Adrenal gland (tissue), 9 donors: ENCODE measurements at regions not wholly inside any gene's neighbourhood (a gene's known extent, or its start where the extent isn't known, plus 50 kb on each side); places are given as distances from the start of the nearest gene placed in this dataset.

Experiments used
- DNase-seq, 7 donors: peaks; one replicate each; pipeline ENCODE4 v3.0.0-alpha.2; 2019 to 2020
- H3K27ac ChIP-seq, 5 donors: fragments of 200-600 bp; sonication (generic) in 4 of 5; 1 replicate in 3 of 5; 2 replicates in 2 of 5; pipeline versions ENCODE4 v1.5.1 to v1.8.0; 2016 to 2020; ENCODE audit warnings: mild to moderate bottlenecking in 1 of 5
- H3K27me3 ChIP-seq: fragments of 200-600 bp; 2 replicates; pipeline ENCODE4 v1.8.0; 2021
- H3K36me3 ChIP-seq, 2 donors: fragments of 200-600 bp; replicated peaks in 1 of 2; 1 replicate in 1 of 2; 2 replicates in 1 of 2; pipeline versions ENCODE4 v1.5.1 to v1.8.0; 2018 to 2022
- H3K4me1 ChIP-seq, 2 donors: fragments of 200-600 bp; replicated peaks in 1 of 2; 1 replicate in 1 of 2; 2 replicates in 1 of 2; pipeline versions ENCODE4 v1.5.1 to v1.8.0; 2018 to 2021
- H3K4me3 ChIP-seq, 4 donors: fragments of 200-600 bp; sonication (generic) in 3 of 4; one replicate each; pipeline ENCODE4 v1.5.1; 2016 to 2018
- H3K9me3 ChIP-seq, 3 donors: fragments of 200-600 bp; sonication (generic) in 1 of 3; replicated peaks in 1 of 3; 1 replicate in 2 of 3; 2 replicates in 1 of 3; pipeline versions ENCODE4 v1.5.1 to v1.8.0; 2016 to 2021
- CTCF ChIP-seq, 6 experiments: fragments of 450-650 bp in 4 of 6; fragments of 200-600 bp in 2 of 6; sonication (generic) in 1 of 6; IDR thresholded peaks; 1 replicate in 5 of 6; 2 replicates in 1 of 6; pipeline versions ENCODE4 v1.5.1 to v1.8.0; 2016 to 2021; ENCODE audit warnings: antibody characterized with exemption in 6 of 6, mild to moderate bottlenecking in 2 of 6, moderate library complexity in 1 of 6
- POLR2A ChIP-seq, 2 donors: fragments of 450-650 bp; IDR thresholded peaks; one replicate each; pipeline ENCODE4 v1.6.1; 2017; ENCODE audit warnings: antibody characterized with exemption in 2 of 2, mild to moderate bottlenecking in 2 of 2, moderate library complexity in 1 of 2
- WGBS, 4 donors: extraction: QIAGEN DNeasy Blood & Tissue Kit in 2 of 4; methylation state at CpG; one replicate each; pipeline versions ENCODE4 v1.1.5 to v1.1.7; 2013 to 2017; 5-methylcytosine and 5-hydroxymethylcytosine counted together
- intact Hi-C, 2 donors: fragments of 100-400 bp; cut with DNase I; formaldehyde crosslinking; loops; one replicate each; pipeline versions ENCODE4 v1.14.1 to v1.15.0; 2022 to 2023
- donor health status: healthy with polysubstance abuse.
- donor health status: Bipolar disorder and iron deficiency.
- donor health status: DM: yes; HTN: yes; CAD: no.
- donor health status: DM: no; HTN: no; CAD: no.
- donor health status: DM: no; HTN: no; CAD: no.

- Histone ChIP-seq H3K4me3 (no peak overlapping the region), H3K9me3 (no peaks in the 10 kb centered on the region), H3K27me3 (no peaks in the 10 kb centered on the region), H3K27ac (no peak overlapping the region), H3K36me3 (no peaks in the 10 kb centered on the region), H3K4me1 (no peaks in the 10 kb centered on the region)
- DNase-seq = no peak
- no peak for TF ChIP-seq CTCF (IDR thresholded peaks at IDR 0.05)
- no peak for TF ChIP-seq POLR2A (IDR thresholded peaks at IDR 0.05)
- WGBS, 4 donors = 53 to 70% (median 57%) methylated on average over 3 to 5 of the region's 5 CpGs
- intact Hi-C loops = no loop called here
These were observed 134.8 kb downstream of the CMPK2 start for GRCh38 chr2:6730649-6731532.

GRCh38 chr2:6739547-6739946 lies 126.2 kb downstream of the CMPK2 start:
- intact Hi-C loops = no loop called here
- TF ChIP-seq CTCF (IDR thresholded peaks at IDR 0.05) = no peak
- TF ChIP-seq POLR2A (IDR thresholded peaks at IDR 0.05) = no peak

GRCh38 chr2:6741229-6741628 lies 124.5 kb downstream of the CMPK2 start:
- H3K4me3 ChIP-seq = no peak overlapping the region
- no peak for TF ChIP-seq POLR2A (IDR thresholded peaks at IDR 0.05)
- no peak for TF ChIP-seq CTCF (IDR thresholded peaks at IDR 0.05)
- no peaks in the 10 kb centered on the region for H3K4me1 ChIP-seq
- H3K9me3 ChIP-seq = no peaks in the 10 kb centered on the region
- no peak for DNase-seq
- no peaks in the 10 kb centered on the region for H3K27me3 ChIP-seq
- intact Hi-C loops = no loop called here
- WGBS, 4 donors = 73 to 90% (median 83%) methylated on average over 1 of the region's 1 CpG
- H3K36me3 ChIP-seq = no peaks in the 10 kb centered on the region
- no peak overlapping the region for H3K27ac ChIP-seq

More at GRCh38 chr2:6739547-6739946, 126.2 kb downstream of the CMPK2 start:
- no peak for DNase-seq
- 46 to 68% (median 56%) methylated on average over 7 of the region's 7 CpGs for WGBS, 4 donors
- Histone ChIP-seq H3K4me3 (no peak overlapping the region), H3K36me3 (no peaks in the 10 kb centered on the region), H3K27me3 (no peaks in the 10 kb centered on the region), H3K9me3 (no peaks in the 10 kb centered on the region), H3K4me1 (no peaks in the 10 kb centered on the region), H3K27ac (no peak overlapping the region)

GRCh38 chr2:6744038-6744437 lies 121.7 kb downstream of the CMPK2 start:
- TF ChIP-seq POLR2A (IDR thresholded peaks at IDR 0.05) = no peak
- no peak for TF ChIP-seq CTCF (IDR thresholded peaks at IDR 0.05)
- H3K36me3 ChIP-seq = no peaks in the 10 kb centered on the region
- no peaks in the 10 kb centered on the region for H3K27me3 ChIP-seq
- 52 to 72% (median 62%) methylated on average over 4 of the region's 4 CpGs for WGBS, 4 donors
- no peak overlapping the region for H3K27ac ChIP-seq
- DNase-seq = no peak
- no peaks in the 10 kb centered on the region for H3K9me3 ChIP-seq
- H3K4me1 ChIP-seq = no peaks in the 10 kb centered on the region
- no peak overlapping the region for H3K4me3 ChIP-seq
- intact Hi-C loops = no loop called here
